Loucy (cell line): ENCODE measurements at regions not wholly inside any gene's neighbourhood (a gene's known extent, or its start where the extent isn't known, plus 50 kb on each side); places are given as distances from the start of the nearest gene placed in this dataset.

Experiments used
- H2AFZ ChIP-seq: fragments of 200-600 bp; sonication (generic); 2 replicates; pipeline ENCODE4 v1.6.0; 2016; ENCODE audit warnings: antibody characterized with exemption, mild to moderate bottlenecking, low read length, moderate library complexity
- H3F3A ChIP-seq: fragments of 200-600 bp; 2 replicates; pipeline ENCODE4 v1.6.0; 2016; ENCODE audit warnings: antibody characterized with exemption, low read depth, mild to moderate bottlenecking
- H3K27me3 ChIP-seq: fragments of 200-600 bp; sonication (generic); 2 replicates; pipeline ENCODE4 v1.6.1; 2014; ENCODE audit warnings: low read length, mild to moderate bottlenecking; ENCODE audit not compliant: insufficient read depth, poor library complexity, severe bottlenecking
- H3K36me3 ChIP-seq: fragments of 200-600 bp; sonication (generic); 2 replicates; pipeline ENCODE4 v1.6.1; 2016; ENCODE audit warnings: low read length; ENCODE audit not compliant: insufficient read depth
- H3K4me1 ChIP-seq: fragments of 200-600 bp; sonication (generic); 2 replicates; pipeline ENCODE4 v1.5.1; 2014; ENCODE audit warnings: low read length, mild to moderate bottlenecking; ENCODE audit not compliant: insufficient read depth, poor library complexity, severe bottlenecking
- H3K4me2 ChIP-seq: fragments of 200-600 bp; sonication (generic); 2 replicates; pipeline ENCODE4 v1.6.0; 2014; ENCODE audit warnings: antibody characterized with exemption, low read length, low read depth, mild to moderate bottlenecking; ENCODE audit not compliant: poor library complexity, severe bottlenecking
- H3K4me3 ChIP-seq: fragments of 200-600 bp; sonication (generic); 2 replicates; pipeline ENCODE4 v1.5.1; 2014; ENCODE audit warnings: low read length, mild to moderate bottlenecking, mixed read lengths; ENCODE audit not compliant: poor library complexity, severe bottlenecking
- H3K79me2 ChIP-seq: fragments of 200-600 bp; sonication (generic); 2 replicates; pipeline ENCODE4 v1.6.1; 2014; ENCODE audit warnings: low read length; ENCODE audit not compliant: insufficient read depth
- H3K9ac ChIP-seq: fragments of 200-600 bp; sonication (generic); 2 replicates; pipeline ENCODE4 v1.6.0; 2014; ENCODE audit warnings: mild to moderate bottlenecking, low read depth, low read length, moderate library complexity; ENCODE audit not compliant: poor library complexity, severe bottlenecking
- H3K9me2 ChIP-seq: fragments of 200-600 bp; sonication (generic); replicated peaks from 2 replicates; pipeline ENCODE4 v1.6.1; 2016; ENCODE audit warnings: low read depth, low read length, mixed read lengths
- H3K9me3 ChIP-seq: fragments of 200-600 bp; sonication (generic); 2 replicates; pipeline ENCODE4 v1.6.1; 2014; ENCODE audit warnings: mild to moderate bottlenecking, antibody characterized with exemption, low read length, low read depth; ENCODE audit not compliant: insufficient read depth
- H4K20me1 ChIP-seq: fragments of 200-600 bp; sonication (generic); 2 replicates; pipeline ENCODE4 v1.6.0; 2014; ENCODE audit warnings: antibody characterized with exemption, low read length, mild to moderate bottlenecking; ENCODE audit not compliant: insufficient read depth, poor library complexity, severe bottlenecking
- CTCF ChIP-seq: fragments of 200-600 bp; sonication (generic); conservative IDR thresholded peaks from 2 replicates; pipeline ENCODE4 v1.5.1; 2014; ENCODE audit warnings: mild to moderate bottlenecking, antibody characterized with exemption, low read length
- EZH2phosphoT487 ChIP-seq: fragments of 200-600 bp; IDR thresholded peaks from 2 replicates; pipeline ENCODE4 v1.6.1; 2018; ENCODE audit warnings: antibody characterized with exemption, mild to moderate bottlenecking, moderate library complexity, borderline replicate concordance

GRCh38 chr3:116837483-116837882, 127.9 kb downstream of the TUSC7 start:
- no peak overlapping the region for H3K4me3 ChIP-seq
- H3K79me2 ChIP-seq = no peaks in the 10 kb centered on the region
- no peaks in the 10 kb centered on the region for H3K27me3 ChIP-seq
- H4K20me1 ChIP-seq = no peaks in the 10 kb centered on the region
- no peaks in the 10 kb centered on the region for H3F3A ChIP-seq
- no peak overlapping the region for H3K4me2 ChIP-seq
- TF ChIP-seq EZH2phosphoT487 = no peak
- no peak for TF ChIP-seq CTCF
- H3K9me3 ChIP-seq = no peaks in the 10 kb centered on the region
- no peak overlapping the region for H3K9ac ChIP-seq
- H2AFZ ChIP-seq = no peak overlapping the region
- no peaks in the 10 kb centered on the region for H3K9me2 ChIP-seq
- no peaks in the 10 kb centered on the region for H3K36me3 ChIP-seq
- H3K4me1 ChIP-seq = no peaks in the 10 kb centered on the region

GRCh38 chr3:116841003-116841735, 131.6 kb downstream of the TUSC7 start:
- Histone ChIP-seq H4K20me1 (no peaks in the 10 kb centered on the region), H3K36me3 (no peaks in the 10 kb centered on the region), H3K9me2 (no peaks in the 10 kb centered on the region), H3F3A (no peaks in the 10 kb centered on the region), H3K9me3 (no peaks in the 10 kb centered on the region), H3K27me3 (no peaks in the 10 kb centered on the region), H3K4me2 (no peak overlapping the region), H3K4me3 (no peak overlapping the region), H3K4me1 (no peaks in the 10 kb centered on the region), H2AFZ (no peak overlapping the region), H3K9ac (no peak overlapping the region), H3K79me2 (no peaks in the 10 kb centered on the region)
- no peak for TF ChIP-seq EZH2phosphoT487
- no peak for TF ChIP-seq CTCF

- H3K79me2 ChIP-seq = no peaks in the 10 kb centered on the region
- H3K9me2 ChIP-seq = no peaks in the 10 kb centered on the region
- H3K4me1 ChIP-seq = no peaks in the 10 kb centered on the region
- no peaks in the 10 kb centered on the region for H4K20me1 ChIP-seq
- no peak overlapping the region for H3K4me2 ChIP-seq
- no peak for TF ChIP-seq CTCF
- no peak for TF ChIP-seq EZH2phosphoT487
- no peaks in the 10 kb centered on the region for H3K9me3 ChIP-seq
- H3K27me3 ChIP-seq = no peaks in the 10 kb centered on the region
- H3K9ac ChIP-seq = no peak overlapping the region
- no peak overlapping the region for H2AFZ ChIP-seq
- H3K4me3 ChIP-seq = no peak overlapping the region
- no peaks in the 10 kb centered on the region for H3K36me3 ChIP-seq
- H3F3A ChIP-seq = no peaks in the 10 kb centered on the region
Observed at GRCh38 chr3:116842254-116842957, 132.8 kb downstream of the TUSC7 start.
